DND-41 (cell line): ENCODE measurements at regions not wholly inside any gene's neighbourhood (a gene's known extent, or its start where the extent isn't known, plus 50 kb on each side); places are given as distances from the start of the nearest gene placed in this dataset.

Experiments
- CTCF ChIP-seq: IDR thresholded peaks from 2 replicates; pipeline ENCODE4 v1.5.1; 2012; ENCODE audit warnings: borderline replicate concordance, low read length, moderate library complexity, mild to moderate bottlenecking; ENCODE audit not compliant: poor library complexity, severe bottlenecking; ENCODE audit errors: extremely low read depth
- EZH2 ChIP-seq: IDR thresholded peaks from 3 replicates; pipeline ENCODE4 v1.6.1; 2012; ENCODE audit warnings: borderline replicate concordance, low read depth, mild to moderate bottlenecking, moderate library complexity, low read length, inconsistent platforms; ENCODE audit not compliant: severe bottlenecking

DNA sequence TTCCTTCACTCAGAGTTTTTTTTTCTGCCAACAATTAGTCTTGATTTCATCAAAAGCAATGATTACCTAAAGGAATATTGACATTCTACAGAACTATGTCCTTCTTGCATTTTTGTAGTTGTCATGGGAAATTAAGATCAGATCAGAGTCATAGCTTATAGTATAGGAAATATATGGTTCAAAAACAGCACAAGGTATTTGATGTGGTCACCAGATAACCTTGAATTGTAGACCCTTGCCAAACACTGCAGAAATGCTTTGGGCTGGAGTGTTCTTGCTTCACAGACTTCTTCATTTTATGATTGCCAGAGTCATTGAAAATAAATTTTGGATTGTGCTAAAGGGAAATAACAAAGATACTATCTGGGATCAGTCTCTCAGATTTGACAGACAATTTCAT, 103.7 kb downstream of the AKAP11 start:
- TF ChIP-seq CTCF (no peak), EZH2 (no peak)
